Lung microvascular endothelial cell (primary cell): ENCODE measurements at regions not wholly inside any gene's neighbourhood (a gene's known extent, or its start where the extent isn't known, plus 50 kb on each side); places are given as distances from the start of the nearest gene placed in this dataset.

Experiments
- DNase-seq, 2 donors: peaks; one replicate each; pipeline versions ENCODE4 v3.0.0 to v3.0.0-alpha.2; 2010; ENCODE audit warnings: low read depth in 2 of 2

GRCh38 chr3:159643406-159643805 is 345.2 kb upstream of the IL12A start:
- no peak for DNase-seq

GRCh38 chr3:159645874-159646273 is 342.8 kb upstream of the IL12A start:
- DNase-seq = no peak

DNA sequence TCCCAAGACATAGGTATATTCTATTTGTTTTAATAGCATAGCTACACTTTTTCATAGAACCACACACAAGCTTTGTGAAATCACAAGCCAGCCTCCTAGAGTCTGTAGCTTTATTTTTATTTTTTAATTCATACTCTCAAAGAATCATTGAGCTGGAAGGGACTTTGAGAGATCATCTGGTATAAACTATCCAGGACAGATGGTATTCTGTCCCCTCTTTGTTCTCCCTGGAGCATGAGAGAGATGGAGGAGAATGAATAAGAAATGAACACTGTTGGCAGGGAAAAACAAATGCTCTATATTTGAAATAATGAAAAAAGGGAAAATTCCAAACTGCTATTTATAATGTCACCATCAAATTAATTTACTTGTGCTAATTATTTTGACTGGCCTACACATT is 338.7 kb upstream of the IL12A start:
- DNase-seq = no peak

DNA sequence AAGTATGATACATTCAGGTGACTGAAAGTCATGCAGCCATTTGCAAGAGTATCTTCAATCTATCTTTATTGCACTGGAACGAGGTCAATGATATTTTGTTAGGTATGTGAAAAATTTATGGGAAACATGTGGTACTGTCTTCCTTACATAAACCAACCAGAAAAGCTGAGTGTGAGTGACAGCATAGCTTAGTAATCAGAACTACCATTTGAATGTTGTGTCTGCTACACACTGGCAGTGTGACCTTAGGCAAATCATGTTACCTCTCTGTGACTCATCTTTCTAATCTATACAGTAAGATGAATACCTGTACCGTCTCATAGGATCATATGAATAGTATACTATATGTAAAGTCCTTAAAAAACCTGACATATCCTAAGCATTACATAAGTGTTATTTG is 337.9 kb upstream of the IL12A start:
- DNase-seq = no peak

DNA sequence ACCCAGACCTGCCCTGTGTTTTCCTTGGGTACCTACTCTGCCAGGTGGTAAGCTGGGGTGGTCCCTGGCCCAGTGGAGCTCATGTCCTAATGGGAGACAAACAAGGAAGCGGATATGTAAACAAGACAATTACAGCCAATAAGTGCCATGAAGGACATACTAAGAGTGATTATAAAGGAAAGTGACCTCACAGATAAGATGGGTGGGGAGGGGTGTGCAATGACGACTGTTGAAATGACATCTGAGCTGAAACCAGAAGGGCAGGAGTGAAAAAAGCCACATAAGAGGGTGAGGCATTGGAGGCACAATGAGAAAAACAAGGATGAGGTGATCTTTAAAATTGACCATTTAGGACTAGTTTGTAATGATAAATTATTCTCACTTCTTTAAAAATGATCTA is 336.2 kb upstream of the IL12A start:
- DNase-seq = no peak

GRCh38 chr3:159654183-159655134 is 334.2 kb upstream of the IL12A start:
- no peak for DNase-seq

DNA sequence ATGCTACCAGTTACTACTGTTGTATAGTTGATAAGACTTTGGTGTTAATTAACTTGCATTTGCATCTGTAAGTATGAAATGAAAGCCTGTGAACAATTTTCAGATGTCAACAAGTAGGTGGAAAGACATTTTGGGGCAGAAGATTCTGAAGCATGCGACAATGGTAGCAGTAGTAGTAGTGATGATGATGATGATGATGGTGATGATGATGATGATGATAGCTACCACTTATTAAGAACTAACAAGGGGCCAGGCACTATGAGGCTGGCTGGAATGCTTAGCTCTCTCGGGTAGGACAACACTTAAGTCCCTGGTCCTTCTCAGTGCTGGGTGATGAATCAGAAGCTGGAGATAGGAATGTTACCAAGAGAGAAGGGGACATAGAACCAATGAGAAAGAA is 333.4 kb upstream of the IL12A start:
- no peak for DNase-seq

DNA sequence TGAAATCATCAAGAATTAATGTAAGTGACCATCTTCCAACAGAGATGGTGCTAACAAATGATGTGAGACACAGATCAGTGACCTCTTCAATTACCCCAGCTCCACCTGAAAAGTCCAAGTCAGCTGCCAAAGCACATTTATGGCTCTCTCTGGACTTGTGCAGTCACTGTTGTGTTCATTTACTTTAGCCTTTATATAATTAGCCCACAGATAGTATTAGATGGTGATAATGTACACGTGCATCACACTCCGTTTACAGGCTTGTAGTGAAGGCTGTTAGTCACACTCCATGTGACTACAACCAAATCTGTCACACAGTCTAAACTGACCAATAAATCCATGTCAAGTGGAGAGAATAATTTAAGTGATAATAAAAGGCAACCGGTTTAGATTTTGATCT is 331.5 kb upstream of the IL12A start:
- DNase-seq = no peak

DNA sequence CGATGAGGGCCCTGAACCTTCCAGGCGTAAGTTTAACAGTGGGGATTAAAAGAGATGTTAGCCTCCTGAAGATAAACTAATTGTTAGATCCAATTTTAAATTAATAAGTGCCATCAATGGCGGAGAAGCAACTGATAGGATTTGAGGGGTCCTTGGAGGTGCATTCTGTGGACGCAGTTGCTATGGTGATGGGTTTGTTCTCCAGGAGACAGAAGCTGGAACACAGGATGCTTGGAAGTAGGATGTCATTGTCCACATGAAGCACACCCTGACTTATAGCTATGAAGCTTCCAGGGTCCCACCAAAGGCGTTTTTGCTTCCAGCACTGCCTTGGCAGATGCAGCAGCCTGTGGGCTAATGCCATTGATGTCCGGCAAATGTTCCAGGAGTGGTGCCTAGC is 331.0 kb upstream of the IL12A start:
- no peak for DNase-seq

DNA sequence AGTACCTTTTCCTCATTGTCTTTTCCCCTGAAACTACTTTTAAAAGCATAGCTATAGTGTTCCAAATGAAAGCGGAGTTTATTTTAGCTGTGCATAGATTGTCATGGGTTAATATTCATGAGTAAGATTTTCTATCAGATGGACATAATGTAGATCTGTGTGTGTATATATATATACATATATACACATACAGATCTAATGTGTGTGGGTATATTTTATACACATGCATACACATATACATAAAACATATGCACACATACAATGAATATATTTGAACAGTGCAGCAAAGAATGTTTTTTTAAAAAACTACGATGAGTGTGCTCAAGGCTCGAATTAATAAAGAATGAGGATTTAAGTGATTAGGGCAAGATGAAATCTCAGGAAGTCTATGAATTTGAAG is 328.3 kb upstream of the IL12A start:
- DNase-seq = no peak

- DNase-seq = no peak
Observed at GRCh38 chr3:159660901-159661300, 327.7 kb upstream of the IL12A start.

- no peak for DNase-seq
Observed at GRCh38 chr3:159662549-159662948, 326.1 kb upstream of the IL12A start.

DNA sequence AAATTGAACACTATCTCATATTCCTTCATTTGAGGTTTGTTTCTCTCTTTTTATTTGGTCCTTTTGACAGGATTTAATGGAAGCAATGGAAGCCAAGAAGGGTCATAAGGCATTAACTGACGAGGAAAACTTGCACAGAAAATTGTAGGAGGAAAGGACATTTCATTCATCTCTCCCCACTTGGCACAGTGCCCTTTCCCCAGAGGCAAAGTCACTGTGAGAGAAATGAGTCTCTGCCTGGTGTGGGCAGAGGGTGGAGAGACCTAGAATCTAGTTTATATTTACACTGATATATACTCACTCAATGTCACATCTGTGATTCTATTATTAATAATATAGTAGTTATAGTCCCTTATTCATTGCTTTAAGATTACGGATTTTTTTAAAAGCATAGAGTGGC is 324.6 kb upstream of the IL12A start:
- DNase-seq = no peak

GRCh38 chr3:159664653-159665052 is 324.0 kb upstream of the IL12A start:
- no peak for DNase-seq

- DNase-seq = no peak
Observed at GRCh38 chr3:159667261-159667660, 321.4 kb upstream of the IL12A start.

- DNase-seq = no peak
Observed at GRCh38 chr3:159668461-159668860, 320.2 kb upstream of the IL12A start.

DNA sequence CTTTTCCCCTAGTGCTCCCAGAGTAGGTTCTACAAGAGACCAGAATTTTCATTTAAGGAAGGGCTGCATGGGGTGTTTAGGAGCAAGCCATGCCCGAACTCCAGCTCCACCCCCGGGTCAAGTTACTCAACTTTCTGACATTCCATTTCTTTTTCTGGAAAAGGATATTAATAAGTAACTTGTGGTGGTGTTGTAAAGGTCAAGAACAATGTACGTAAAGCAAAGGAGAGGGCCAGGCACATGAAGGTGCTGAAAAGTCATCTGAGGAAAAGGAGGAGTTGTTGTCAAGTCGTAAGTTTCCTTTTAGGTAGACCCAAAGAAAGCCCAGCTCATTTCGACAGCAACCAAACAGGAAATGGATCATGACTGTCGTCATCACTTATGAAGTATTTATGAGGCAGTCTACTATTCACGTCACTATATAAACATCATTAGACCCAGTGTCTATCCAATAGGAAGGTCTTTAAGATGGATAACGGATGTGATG is 319.6 kb upstream of the IL12A start:
- peak in 1 of 2 donors; percentile 47 for DNase-seq

DNA sequence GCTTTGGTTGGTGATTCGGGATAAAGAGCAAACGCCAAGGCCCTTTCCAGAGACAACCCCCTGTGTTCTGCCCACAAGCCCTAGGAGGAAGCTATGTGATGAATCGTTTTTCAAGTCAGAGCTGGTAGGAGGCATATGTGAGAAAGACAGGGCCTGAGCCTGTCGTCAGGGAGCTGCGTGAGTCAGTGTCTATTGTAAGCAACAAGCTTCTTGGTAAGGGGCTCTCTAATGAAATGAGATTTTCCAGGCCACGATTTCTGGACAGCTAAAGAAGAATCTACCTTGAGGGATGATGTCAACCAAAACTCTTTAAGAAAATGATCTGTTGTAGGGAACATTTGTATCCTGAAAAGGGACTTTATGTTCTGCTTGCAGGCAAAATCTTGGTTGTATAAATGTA is 318.9 kb upstream of the IL12A start:
- DNase-seq = no peak

- peak in 1 of 2 donors; percentile 10 for DNase-seq
Observed at GRCh38 chr3:159672728-159673688, 315.6 kb upstream of the IL12A start.

DNA sequence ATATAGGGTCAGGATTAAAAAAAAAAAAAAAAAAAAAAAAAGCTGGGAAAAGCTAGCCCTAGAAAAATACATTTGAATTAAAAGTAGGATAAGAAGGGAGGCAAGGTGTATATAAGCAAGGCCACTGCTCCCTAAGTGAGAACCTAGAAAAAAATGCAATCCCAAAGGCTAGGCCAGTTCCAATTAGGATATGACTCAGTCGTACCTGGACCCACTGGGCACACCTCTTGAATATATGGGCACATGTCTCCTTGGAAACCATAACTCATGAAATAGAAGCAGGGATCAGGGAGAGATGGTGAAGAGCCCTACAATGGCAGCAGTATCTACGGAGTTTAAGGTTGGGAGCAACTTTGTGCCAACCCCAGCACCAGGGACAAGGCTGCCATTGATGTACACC is 314.1 kb upstream of the IL12A start:
- DNase-seq = no peak

DNA sequence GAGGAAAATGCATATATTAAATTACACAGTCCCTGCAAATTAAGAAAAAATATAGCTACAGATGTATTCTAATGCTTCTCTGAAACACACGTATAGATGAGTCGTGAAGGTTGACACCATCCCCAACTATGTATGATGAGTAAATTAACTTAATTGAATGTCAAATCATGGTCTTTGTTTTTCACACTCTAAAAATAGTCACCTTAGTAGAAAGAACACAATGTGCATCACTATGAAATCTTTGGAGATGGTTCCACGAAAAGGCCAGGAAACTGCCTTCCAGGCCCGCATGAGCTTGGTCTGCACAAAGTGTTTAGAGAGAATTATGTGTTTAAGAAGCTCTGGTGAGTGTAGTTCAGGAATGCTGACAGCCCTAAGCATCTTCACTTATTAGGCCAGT is 313.4 kb upstream of the IL12A start:
- DNase-seq = no peak

GRCh38 chr3:159679900-159680299 is 308.7 kb upstream of the IL12A start:
- DNase-seq = no peak
